ENCODE measurements at regions not wholly inside any gene's neighbourhood (a gene's known extent, or its start where the extent isn't known, plus 50 kb on each side); places are given as distances from the start of the nearest gene placed in this dataset.

DNA sequence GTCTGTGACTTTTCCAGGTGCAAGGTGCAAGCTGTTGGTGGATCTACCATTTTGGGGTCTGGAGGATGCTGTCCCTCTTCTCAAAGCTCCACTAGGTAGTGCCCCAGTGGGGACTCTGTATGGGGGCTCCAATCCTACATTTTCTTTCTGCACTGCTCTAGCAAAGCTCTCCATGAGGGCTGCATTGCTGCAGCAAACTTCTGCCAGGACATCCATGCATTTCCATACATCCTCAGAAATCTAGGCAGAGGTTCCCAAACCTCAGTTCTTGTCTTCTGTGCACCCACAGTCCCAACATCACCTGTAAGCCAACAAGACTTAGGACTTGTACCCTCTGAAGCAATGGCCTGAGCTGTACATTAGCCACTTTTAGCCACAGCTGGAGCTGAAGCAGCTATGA is 694.5 kb upstream of the BCHE start:
- Histone ChIP-seq H3K9ac (ENCODE audit: low read depth, low read length) (no peak overlapping the region), H3K36me3 (ENCODE audit: control insufficient read depth, insufficient read depth, low read length) (no peaks in the 10 kb centered on the region), H2BK20ac (ENCODE audit: low read depth, low read length) (no peak overlapping the region), H3K79me1 (ENCODE audit: low read depth in 1 of 2, low read length in 2 of 2) (no peaks in the 10 kb centered on the region), H3K18ac (ENCODE audit: low read depth, low read length) (no peak overlapping the region), H3K23ac (ENCODE audit: low read depth, low read length) (no peak overlapping the region), H2AFZ (replicated peaks; ENCODE audit: low read length, poor library complexity) (no peak overlapping the region), H4K20me1 (ENCODE audit: insufficient read depth, low read length) (no peaks in the 10 kb centered on the region), H3K9me1 (ENCODE audit: insufficient read depth, low read length) (no peaks in the 10 kb centered on the region), H2BK5ac (ENCODE audit: low read depth, low read length, poor library complexity, severe bottlenecking) (no peak overlapping the region), H4K8ac (ENCODE audit: low read depth in 2 of 2, low read length in 2 of 2) (no peak overlapping the region), H3K27ac (ENCODE audit: insufficient read depth, low read length) (no peak overlapping the region), H4K5ac (ENCODE audit: low read depth, low read length) (no peak overlapping the region), H3K4ac (ENCODE audit: low read depth, low read length) (no peak overlapping the region), H3K4me3 (ENCODE audit: insufficient read depth, low read depth, low read length) (no peak overlapping the region), H3K27me3 (ENCODE audit: control insufficient read depth, insufficient read depth, low read length) (no peaks in the 10 kb centered on the region), H2AK5ac (ENCODE audit: low read depth, low read length) (no peak overlapping the region), H2BK120ac (ENCODE audit: low read depth, low read length) (no peak overlapping the region), H4K91ac (ENCODE audit: insufficient read depth, low read depth, low read length) (no peak overlapping the region), H3K14ac (replicated peaks; ENCODE audit: low read depth, low read length) (no peak overlapping the region), H3K4me1 (ENCODE audit: control insufficient read depth, insufficient read depth, low read length) (no peaks in the 10 kb centered on the region), H2AK9ac (replicated peaks; ENCODE audit: low read depth, low read length, poor library complexity) (no peak overlapping the region), H2BK15ac (ENCODE audit: low read depth, low read length) (no peak overlapping the region), H3K4me2 (ENCODE audit: low read depth, low read length) (no peak overlapping the region), H3K56ac (ENCODE audit: extremely low read depth, insufficient read depth, low read length) (no peak overlapping the region), H3K9me3 (ENCODE audit: control insufficient read depth, insufficient read depth, low read length) (peaks cover 4% of the 10 kb centered on the region)
- no TSS peak for BruUV-seq (replicated peaks)
- DNase-seq (no peak), ATAC-seq (ENCODE audit: low read depth) (no peak)
- dilution Hi-C loops (cut with HindIII; ENCODE audit: low sequenced_read_pairs, unreplicated experiment) (no loop called here), intact Hi-C loops (cut with micrococcal nuclease) (no loop called here), in situ Hi-C loops (cut with MboI; ENCODE audit: low sequenced_read_pairs) (no loop called here)
- TF ChIP-seq RCOR1 (IDR thresholded peaks at IDR 0.05; ENCODE audit: insufficient replicate concordance, low read length) (no peak), CTCF (conservative IDR thresholded peaks at IDR 0.05; ENCODE audit: low read depth, low read length) (no peak), SMC3 (IDR thresholded peaks at IDR 0.05; ENCODE audit: low read depth, low read length) (no peak), MAZ (IDR thresholded peaks at IDR 0.05; ENCODE audit: borderline replicate concordance, low read depth, low read length) (no peak), RAD21 (IDR thresholded peaks at IDR 0.05; ENCODE audit: low read length) (no peak), FOS (IDR thresholded peaks at IDR 0.05; ENCODE audit: low read depth, low read length) (no peak), POLR2A (IDR thresholded peaks at IDR 0.05; ENCODE audit: low read depth, low read length) (no peak), CHD1 (IDR thresholded peaks at IDR 0.05; ENCODE audit: low read depth, low read length) (no peak), NFE2L2 (IDR thresholded peaks at IDR 0.05; ENCODE audit: low read depth, low read length) (no peak), MXI1 (IDR thresholded peaks at IDR 0.05; ENCODE audit: borderline replicate concordance, low read depth, low read length) (no peak), MAFK (IDR thresholded peaks at IDR 0.05; ENCODE audit: low read depth, low read length) (no peak), BHLHE40 (IDR thresholded peaks at IDR 0.05; ENCODE audit: low read depth, low read length) (no peak), RFX5 (IDR thresholded peaks at IDR 0.05; ENCODE audit: low read depth, low read length) (no peak), CEBPB (IDR thresholded peaks at IDR 0.05; ENCODE audit: low read depth, low read length) (no peak)
- TF ChIP-seq, protein P1, sequence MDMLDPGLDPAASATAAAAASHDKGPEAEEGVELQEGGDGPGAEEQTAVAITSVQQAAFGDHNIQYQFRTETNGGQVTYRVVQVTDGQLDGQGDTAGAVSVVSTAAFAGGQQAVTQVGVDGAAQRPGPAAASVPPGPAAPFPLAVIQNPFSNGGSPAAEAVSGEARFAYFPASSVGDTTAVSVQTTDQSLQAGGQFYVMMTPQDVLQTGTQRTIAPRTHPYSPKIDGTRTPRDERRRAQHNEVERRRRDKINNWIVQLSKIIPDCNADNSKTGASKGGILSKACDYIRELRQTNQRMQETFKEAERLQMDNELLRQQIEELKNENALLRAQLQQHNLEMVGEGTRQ (IDR thresholded peaks at IDR 0.05; ENCODE audit: low read depth, low read length): no peak
- TF ChIP-seq, protein P2, sequence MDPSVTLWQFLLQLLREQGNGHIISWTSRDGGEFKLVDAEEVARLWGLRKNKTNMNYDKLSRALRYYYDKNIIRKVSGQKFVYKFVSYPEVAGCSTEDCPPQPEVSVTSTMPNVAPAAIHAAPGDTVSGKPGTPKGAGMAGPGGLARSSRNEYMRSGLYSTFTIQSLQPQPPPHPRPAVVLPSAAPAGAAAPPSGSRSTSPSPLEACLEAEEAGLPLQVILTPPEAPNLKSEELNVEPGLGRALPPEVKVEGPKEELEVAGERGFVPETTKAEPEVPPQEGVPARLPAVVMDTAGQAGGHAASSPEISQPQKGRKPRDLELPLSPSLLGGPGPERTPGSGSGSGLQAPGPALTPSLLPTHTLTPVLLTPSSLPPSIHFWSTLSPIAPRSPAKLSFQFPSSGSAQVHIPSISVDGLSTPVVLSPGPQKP (IDR thresholded peaks at IDR 0.05; ENCODE audit: borderline replicate concordance, low read depth, low read length): no peak
- ChIA-PET CTCF (no interaction called here), POLR2A (ENCODE audit: unreplicated experiment) (no interaction called here)

All from IMR-90 (cell line).